HG03432 (cell line): ENCODE measurements at regions not wholly inside any gene's neighbourhood (a gene's known extent, or its start where the extent isn't known, plus 50 kb on each side); places are given as distances from the start of the nearest gene placed in this dataset.
"Not testable (repeated sequence)": the region's sequence is repeated elsewhere in the genome, so short reads cannot be mapped to it uniquely, and the experiment has no call there.

Experiments
- ATAC-seq: cut with Tn5 transposase; IDR thresholded peaks from one replicate; pipeline ENCODE4 v1.9.1; 2021; ENCODE audit warnings: mild to moderate bottlenecking, moderate library complexity; ENCODE audit not compliant: unreplicated experiment

- not testable (repeated sequence) for ATAC-seq
These were observed 537.6 kb upstream of the RAG2 start for GRCh38 chr11:37135606-37136005.

DNA sequence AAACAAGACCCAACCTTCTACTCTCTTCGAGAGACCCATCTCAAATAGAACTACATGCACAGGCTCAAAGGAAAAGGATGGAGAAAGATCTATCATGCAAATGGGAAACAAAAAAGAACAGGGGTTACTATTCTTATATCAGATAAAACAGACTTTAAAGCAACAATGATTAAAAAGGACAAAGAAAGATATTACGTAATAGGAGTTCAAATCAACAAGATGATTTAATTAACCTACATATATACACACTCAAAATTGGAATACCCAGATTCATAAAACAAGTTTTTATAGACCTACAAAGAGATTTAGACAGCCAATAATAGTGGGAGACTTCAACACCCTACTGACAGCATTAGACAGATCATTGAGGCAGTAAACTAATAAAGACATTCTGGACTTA lies 536.6 kb upstream of the RAG2 start:
- no peak for ATAC-seq

GRCh38 chr11:37124384-37124783 lies 526.3 kb upstream of the RAG2 start:
- ATAC-seq, result no peak

DNA sequence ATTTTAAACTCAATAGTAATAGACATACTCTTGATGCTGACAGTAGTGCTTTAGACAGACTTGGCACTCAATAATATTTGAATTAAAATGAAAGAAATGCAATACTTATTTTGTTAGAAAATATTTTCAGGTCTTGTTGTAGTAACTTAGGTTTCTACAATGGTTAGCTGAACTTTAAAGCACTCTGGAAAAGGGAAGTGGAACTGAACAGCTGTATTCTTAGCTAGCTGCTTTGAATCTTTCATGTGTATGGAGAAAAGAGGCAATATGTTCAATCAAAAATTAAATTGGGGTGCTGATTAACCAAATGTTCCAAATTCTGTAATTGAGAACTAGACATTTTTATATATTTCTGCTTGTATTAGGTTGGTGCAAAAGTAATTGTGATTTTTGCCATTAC lies 517.9 kb upstream of the RAG2 start:
- peak; percentile 60 for ATAC-seq

DNA sequence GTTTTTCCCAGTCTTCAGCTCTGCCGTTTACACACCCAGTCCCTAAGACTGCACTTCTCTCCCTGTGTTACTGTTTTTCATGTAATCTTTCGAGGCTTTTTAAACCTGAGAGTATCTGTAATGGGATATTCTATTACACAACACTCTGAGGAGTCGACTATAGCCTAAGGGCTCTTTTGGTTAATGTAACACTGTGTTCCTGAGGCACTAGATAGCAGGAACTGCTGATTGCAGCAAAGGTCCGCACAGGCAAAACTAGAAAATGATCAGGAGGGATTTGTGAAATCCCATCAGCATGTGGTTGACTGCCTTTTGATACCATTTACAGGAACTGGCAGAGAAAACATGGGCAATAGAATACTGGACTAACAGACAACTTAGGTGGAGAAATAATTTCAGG lies 512.3 kb upstream of the RAG2 start:
- no peak for ATAC-seq

- no peak for ATAC-seq
These were observed 511.2 kb upstream of the RAG2 start for GRCh38 chr11:37109286-37109585.

- ATAC-seq, result no peak
These were observed 510.6 kb upstream of the RAG2 start for GRCh38 chr11:37108436-37109285.

DNA sequence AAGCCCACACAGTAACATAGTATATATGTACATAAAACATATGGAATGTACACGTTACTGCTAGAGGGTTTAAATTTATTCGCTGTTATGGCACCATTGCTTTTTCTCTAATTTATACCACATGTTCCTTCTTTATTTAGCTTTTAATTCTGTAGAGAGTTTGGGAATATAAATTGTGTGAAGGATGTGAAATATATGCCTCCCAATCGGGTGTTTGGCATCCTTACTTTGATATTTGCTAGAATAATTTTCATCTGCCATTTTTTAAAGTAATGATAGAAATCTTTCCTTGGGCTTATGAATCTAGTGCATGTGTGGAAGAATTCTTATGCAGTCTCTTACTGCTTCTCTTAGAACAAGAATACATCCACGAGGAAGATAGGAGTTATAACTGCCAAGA lies 509.8 kb upstream of the RAG2 start:
- ATAC-seq, result no peak

- no peak for ATAC-seq
These were observed 509.4 kb upstream of the RAG2 start for GRCh38 chr11:37107415-37107814.

- no peak for ATAC-seq
These were observed 507.4 kb upstream of the RAG2 start for GRCh38 chr11:37105427-37105826.

DNA sequence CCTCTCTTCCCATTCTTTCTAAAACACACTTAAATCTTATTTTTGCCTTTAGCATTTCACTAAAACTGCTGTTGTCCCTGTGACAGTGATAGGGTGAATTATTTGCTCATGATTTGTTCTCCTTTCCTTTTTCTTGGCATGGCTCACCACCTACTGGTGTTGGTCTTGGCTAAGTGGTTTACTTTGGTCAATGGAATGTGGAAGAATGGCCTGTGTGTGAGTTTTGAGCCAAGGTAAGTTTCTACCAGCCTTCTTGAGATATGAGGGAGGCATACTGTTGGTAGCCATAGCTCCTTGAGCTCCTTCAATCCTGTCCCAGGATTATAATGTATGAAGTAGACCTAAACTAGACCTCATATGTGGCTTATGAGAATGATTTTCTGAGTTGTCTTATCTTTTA lies 506.3 kb upstream of the RAG2 start:
- no peak for ATAC-seq

DNA sequence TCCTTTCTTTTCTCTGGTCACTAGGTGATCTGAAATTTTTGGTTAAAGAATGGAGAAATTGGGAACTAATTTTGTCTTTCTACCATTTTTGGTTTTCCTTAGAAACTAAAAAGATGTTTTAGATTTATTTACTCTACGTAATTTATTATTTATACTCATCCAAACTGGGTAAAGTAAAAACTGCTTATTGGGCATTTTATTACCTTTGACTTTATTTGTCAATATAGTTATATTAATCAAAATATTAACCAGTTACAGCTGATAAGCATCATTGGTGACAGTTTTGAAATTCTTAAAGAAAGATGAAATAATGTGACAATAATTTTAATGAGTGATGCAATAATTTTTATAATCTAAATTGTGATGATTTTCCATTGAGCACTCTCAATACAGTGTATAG lies 502.0 kb upstream of the RAG2 start:
- ATAC-seq, result no peak

DNA sequence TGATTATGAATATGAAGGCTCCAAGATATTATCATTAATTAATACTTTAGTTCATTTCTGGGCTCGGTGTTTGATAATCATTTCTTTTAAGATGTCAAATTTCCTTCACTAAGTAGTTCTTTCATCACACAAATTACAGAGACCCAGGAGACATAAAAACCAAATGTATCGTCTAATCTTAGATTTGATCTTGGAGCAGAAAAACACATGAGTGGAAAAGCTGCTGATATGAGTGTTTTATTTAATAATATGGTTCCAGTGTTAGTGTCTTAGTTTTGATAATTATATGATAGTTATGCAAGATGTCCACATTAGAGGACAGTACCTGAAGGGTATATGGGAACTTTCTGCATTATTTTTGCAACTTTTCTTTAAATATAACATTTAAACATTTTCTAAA lies 494.5 kb upstream of the RAG2 start:
- ATAC-seq, result no peak

DNA sequence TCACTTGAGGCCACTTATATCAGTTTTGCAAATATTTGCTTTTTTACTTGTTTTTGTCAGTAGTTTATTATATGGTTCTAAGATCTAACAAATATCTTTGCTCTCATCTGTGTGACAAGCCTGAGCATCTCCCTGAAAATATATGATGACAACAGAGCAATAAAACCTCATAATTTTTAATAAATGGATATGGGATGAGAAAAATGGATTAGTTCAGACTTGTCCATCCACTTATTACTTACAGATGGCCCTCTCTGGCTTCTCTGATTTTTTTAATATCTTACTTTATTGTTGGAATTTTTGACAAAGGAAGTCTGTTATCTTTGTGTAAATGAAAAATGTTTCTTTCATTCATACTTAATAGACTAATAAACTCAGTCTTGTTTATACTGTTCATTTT lies 491.4 kb upstream of the RAG2 start:
- ATAC-seq, result no peak

- ATAC-seq, result no peak
These were observed 490.5 kb upstream of the RAG2 start for GRCh38 chr11:37088573-37088910.

- no peak for ATAC-seq
These were observed 489.9 kb upstream of the RAG2 start for GRCh38 chr11:37087650-37088572.

- no peak for ATAC-seq
These were observed 480.5 kb upstream of the RAG2 start for GRCh38 chr11:37078521-37078920.

GRCh38 chr11:37076866-37077265 lies 478.8 kb upstream of the RAG2 start:
- ATAC-seq, result no peak

- ATAC-seq, result no peak
These were observed 474.6 kb upstream of the RAG2 start for GRCh38 chr11:37072538-37073055.

GRCh38 chr11:37050311-37050710 lies 452.3 kb upstream of the RAG2 start:
- no peak for ATAC-seq

DNA sequence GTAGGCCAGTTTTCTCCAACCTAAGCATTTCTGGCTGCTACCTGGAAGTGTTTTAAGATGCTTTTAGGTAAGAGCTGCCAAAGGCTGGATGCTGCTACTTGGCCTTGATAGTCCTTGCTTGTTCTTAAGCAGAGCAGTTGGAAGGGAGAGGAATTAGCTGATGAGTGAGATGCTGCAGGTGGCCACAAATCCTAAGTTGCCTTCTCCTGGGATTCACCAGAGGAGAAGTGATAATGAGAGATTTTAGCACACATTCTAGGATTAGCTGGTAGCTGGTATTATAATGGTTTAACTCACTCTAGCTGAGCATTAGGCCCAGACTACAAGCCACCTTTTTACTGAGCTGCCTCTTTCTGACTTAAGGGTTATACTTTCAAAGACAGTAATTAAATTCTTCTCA lies 442.9 kb upstream of the RAG2 start:
- no peak for ATAC-seq

DNA sequence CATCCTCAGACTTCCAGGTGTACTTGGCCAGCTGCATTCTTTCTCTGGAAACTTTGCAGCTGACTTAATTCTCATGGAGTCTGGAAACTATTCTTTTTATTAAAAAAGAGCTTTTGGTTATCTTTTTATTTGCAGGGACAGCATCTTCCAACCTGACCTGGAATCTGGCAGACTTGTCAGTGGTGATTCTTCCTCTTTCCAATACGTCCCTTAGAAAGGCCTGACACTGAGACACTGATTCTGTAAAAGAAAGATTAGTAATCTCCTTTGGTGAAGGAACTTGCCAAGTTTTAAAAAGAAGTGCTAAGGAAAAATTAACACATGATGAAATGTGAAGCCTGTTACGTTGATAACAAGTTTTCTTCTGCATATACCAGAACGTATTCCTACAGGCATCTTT lies 440.9 kb upstream of the RAG2 start:
- no peak for ATAC-seq
